Fibroblast of the conjunctiva (primary cell): ENCODE measurements at regions not wholly inside any gene's neighbourhood (a gene's known extent, or its start where the extent isn't known, plus 50 kb on each side); places are given as distances from the start of the nearest gene placed in this dataset.

Experiments
- DNase-seq: peaks from one replicate; pipeline ENCODE4 v3.0.0-alpha.2; 2010; ENCODE audit warnings: low read depth

GRCh38 chrX:98605941-98606340, 1722.2 kb downstream of the RPA4 start:
- no peak for DNase-seq

- no peak for DNase-seq
These were observed 1724.0 kb downstream of the RPA4 start for GRCh38 chrX:98607739-98608138.

- no peak for DNase-seq
These were observed 1743.9 kb downstream of the RPA4 start for GRCh38 chrX:98627645-98628044.

GRCh38 chrX:98637451-98637850, 1753.7 kb downstream of the RPA4 start:
- no peak for DNase-seq

- no peak for DNase-seq
These were observed 1762.6 kb downstream of the RPA4 start for GRCh38 chrX:98646351-98646750.

- DNase-seq, result no peak
These were observed 1755.5 kb downstream of the PCDH19 start for GRCh38 chrX:98654565-98654964.
